ENCODE measurements at regions not wholly inside any gene's neighbourhood (a gene's known extent, or its start where the extent isn't known, plus 50 kb on each side); places are given as distances from the start of the nearest gene placed in this dataset.
"Not testable (repeated sequence)": the region's sequence is repeated elsewhere in the genome, so short reads cannot be mapped to it uniquely, and the experiment has no call there.

- Histone ChIP-seq H3K9me3 (ENCODE audit: low read depth, low read length) (no peaks in the 10 kb centered on the region), H3K4me3 (no peak overlapping the region), H3K27ac (no peak overlapping the region), H3K36me3 (ENCODE audit: insufficient read depth, low read length) (0 out of 2 replicates have a peak, but pooled peaks cover 2% of the 10 kb centered on the region), H3K9ac (ENCODE audit: insufficient read length) (no peak overlapping the region)
- DNase-seq (ENCODE audit: low read depth, low spot score): no peak
- TF ChIP-seq EZH2 (IDR thresholded peaks at IDR 0.05): no peak
- TF ChIP-seq POLR2AphosphoS5 (IDR thresholded peaks at IDR 0.05; ENCODE audit: borderline replicate concordance, low read depth, low read length): no peak
- no peak for TF ChIP-seq FOXP2 (optimal IDR thresholded peaks at IDR 0.05; ENCODE audit: control extremely low read depth, extremely low read length, insufficient read depth)
Measured at GRCh38 chrX:102840871-102841705, 96.0 kb upstream of the RAB40AL start.

- TF ChIP-seq EZH2 (IDR thresholded peaks at IDR 0.05) (no peak), FOXP2 (optimal IDR thresholded peaks at IDR 0.05; ENCODE audit: control extremely low read depth, extremely low read length, insufficient read depth) (no peak)
- Histone ChIP-seq H3K9ac (ENCODE audit: insufficient read length) (no peak overlapping the region), H3K4me3 (no peak overlapping the region), H3K27ac (no peak overlapping the region), H3K36me3 (ENCODE audit: insufficient read depth, low read length) (0 out of 2 replicates have a peak, but pooled peaks cover 2% of the 10 kb centered on the region), H3K9me3 (ENCODE audit: low read depth, low read length) (no peaks in the 10 kb centered on the region)
- DNase-seq (ENCODE audit: low read depth, low spot score): no peak
Measured at GRCh38 chrX:102841706-102842003, 95.4 kb upstream of the RAB40AL start.

GRCh38 chrX:102845020-102845419 is 92.1 kb upstream of the RAB40AL start:
- Histone ChIP-seq H3K36me3 (ENCODE audit: insufficient read depth, low read length) (0 out of 2 replicates have a peak, but pooled peaks cover 6% of the 10 kb centered on the region), H3K9ac (ENCODE audit: insufficient read length) (no peak overlapping the region), H3K4me3 (no peak overlapping the region), H3K27ac (no peak overlapping the region), H3K9me3 (ENCODE audit: low read depth, low read length) (no peaks in the 10 kb centered on the region)
- TF ChIP-seq FOXP2 (optimal IDR thresholded peaks at IDR 0.05; ENCODE audit: control extremely low read depth, extremely low read length, insufficient read depth) (no peak), POLR2AphosphoS5 (IDR thresholded peaks at IDR 0.05; ENCODE audit: borderline replicate concordance, low read depth, low read length) (no peak), EZH2 (IDR thresholded peaks at IDR 0.05) (no peak)
- DNase-seq (ENCODE audit: low read depth, low spot score): no peak

GRCh38 chrX:102846544-102847236 is 90.4 kb upstream of the RAB40AL start:
- Histone ChIP-seq H3K27ac (no peak overlapping the region), H3K36me3 (ENCODE audit: insufficient read depth, low read length) (0 out of 2 replicates have a peak, but pooled peaks cover 6% of the 10 kb centered on the region), H3K9me3 (ENCODE audit: low read depth, low read length) (no peaks in the 10 kb centered on the region), H3K4me3 (no peak overlapping the region), H3K9ac (ENCODE audit: insufficient read length) (no peak overlapping the region)
- DNase-seq (ENCODE audit: low read depth, low spot score): no peak
- TF ChIP-seq POLR2AphosphoS5 (IDR thresholded peaks at IDR 0.05; ENCODE audit: borderline replicate concordance, low read depth, low read length) (no peak), EZH2 (IDR thresholded peaks at IDR 0.05) (no peak), FOXP2 (optimal IDR thresholded peaks at IDR 0.05; ENCODE audit: control extremely low read depth, extremely low read length, insufficient read depth) (no peak)

GRCh38 chrX:102847362-102847761 is 89.7 kb upstream of the RAB40AL start:
- no peak for TF ChIP-seq FOXP2 (optimal IDR thresholded peaks at IDR 0.05; ENCODE audit: control extremely low read depth, extremely low read length, insufficient read depth)
- no peak for TF ChIP-seq POLR2AphosphoS5 (IDR thresholded peaks at IDR 0.05; ENCODE audit: borderline replicate concordance, low read depth, low read length)
- TF ChIP-seq EZH2 (IDR thresholded peaks at IDR 0.05): no peak
- DNase-seq (ENCODE audit: low read depth, low spot score): no peak
- Histone ChIP-seq H3K9ac (ENCODE audit: insufficient read length) (no peak overlapping the region), H3K27ac (no peak overlapping the region), H3K36me3 (ENCODE audit: insufficient read depth, low read length) (0 out of 2 replicates have a peak, but pooled peaks cover 6% of the 10 kb centered on the region), H3K9me3 (ENCODE audit: low read depth, low read length) (no peaks in the 10 kb centered on the region), H3K4me3 (no peak overlapping the region)

- Histone ChIP-seq H3K36me3 (ENCODE audit: insufficient read depth, low read length) (0 out of 2 replicates have a peak, but pooled peaks cover 6% of the 10 kb centered on the region), H3K27ac (no peak overlapping the region), H3K9me3 (ENCODE audit: low read depth, low read length) (no peaks in the 10 kb centered on the region), H3K9ac (ENCODE audit: insufficient read length) (no peak overlapping the region), H3K4me3 (no peak overlapping the region)
- DNase-seq (ENCODE audit: low read depth, low spot score): no peak
- TF ChIP-seq EZH2 (IDR thresholded peaks at IDR 0.05): no peak
- no peak for TF ChIP-seq FOXP2 (optimal IDR thresholded peaks at IDR 0.05; ENCODE audit: control extremely low read depth, extremely low read length, insufficient read depth)
- no peak for TF ChIP-seq POLR2AphosphoS5 (IDR thresholded peaks at IDR 0.05; ENCODE audit: borderline replicate concordance, low read depth, low read length)
Measured at GRCh38 chrX:102849396-102849795, 87.7 kb upstream of the RAB40AL start.

GRCh38 chrX:102858826-102859549 is 78.1 kb upstream of the RAB40AL start:
- H3K9ac ChIP-seq (ENCODE audit: insufficient read length); H3K4me3 ChIP-seq; H3K36me3 ChIP-seq (ENCODE audit: insufficient read depth, low read length); H3K27ac ChIP-seq; H3K9me3 ChIP-seq (ENCODE audit: low read depth, low read length); DNase-seq (ENCODE audit: low read depth, low spot score): not testable (repeated sequence)

GRCh38 chrX:102859550-102859871 is 77.6 kb upstream of the RAB40AL start:
- no peak for DNase-seq (ENCODE audit: low read depth, low spot score)
- H3K9me3 ChIP-seq (ENCODE audit: low read depth, low read length): no peaks in the 10 kb centered on the region
- TF ChIP-seq POLR2AphosphoS5 (IDR thresholded peaks at IDR 0.05; ENCODE audit: borderline replicate concordance, low read depth, low read length) (no peak), FOXP2 (optimal IDR thresholded peaks at IDR 0.05; ENCODE audit: control extremely low read depth, extremely low read length, insufficient read depth) (no peak), EZH2 (IDR thresholded peaks at IDR 0.05) (no peak)
- H3K9ac ChIP-seq (ENCODE audit: insufficient read length): no peak overlapping the region
- H3K4me3 ChIP-seq: no peak overlapping the region
- no peaks in the 10 kb centered on the region for H3K36me3 ChIP-seq (ENCODE audit: insufficient read depth, low read length)
- no peak overlapping the region for H3K27ac ChIP-seq

All from SK-N-MC (cell line).